Glutamatergic neuron (in vitro differentiated cells): ENCODE measurements at regions not wholly inside any gene's neighbourhood (a gene's known extent, or its start where the extent isn't known, plus 50 kb on each side); places are given as distances from the start of the nearest gene placed in this dataset.

Experiments used
- DNase-seq: peaks from one replicate; pipeline ENCODE4 v3.0.0; 2022
- H3K27ac Mint-ChIP-seq: one replicate; pipeline ENCODE4 v1.8.0; 2020; ENCODE audit warnings: mild to moderate bottlenecking, mixed read lengths, inconsistent platforms; ENCODE audit not compliant: unreplicated experiment
- H3K27me3 Mint-ChIP-seq: one replicate; pipeline ENCODE4 v1.8.0; 2020; ENCODE audit warnings: mild to moderate bottlenecking, moderate library complexity, mixed read lengths, inconsistent platforms; ENCODE audit not compliant: unreplicated experiment
- H3K36me3 Mint-ChIP-seq: one replicate; pipeline ENCODE4 v1.8.0; 2020; ENCODE audit warnings: mild to moderate bottlenecking, mixed read lengths, inconsistent platforms; ENCODE audit not compliant: unreplicated experiment
- H3K4me1 Mint-ChIP-seq: one replicate; pipeline ENCODE4 v1.8.0; 2020; ENCODE audit warnings: mild to moderate bottlenecking, low read depth, mixed read lengths, inconsistent platforms; ENCODE audit not compliant: unreplicated experiment
- H3K4me3 Mint-ChIP-seq: one replicate; pipeline ENCODE4 v1.8.0; 2020; ENCODE audit warnings: mild to moderate bottlenecking, mixed read lengths, inconsistent platforms; ENCODE audit not compliant: unreplicated experiment
- H3K9me3 Mint-ChIP-seq: one replicate; pipeline ENCODE4 v1.8.0; 2020; ENCODE audit warnings: mild to moderate bottlenecking, moderate library complexity, mixed read lengths, inconsistent platforms; ENCODE audit not compliant: unreplicated experiment
- CTCF ChIP-seq: fragments of 200-600 bp; sonication (generic); IDR thresholded peaks from one replicate; pipeline ENCODE4 v1.5.0; 2021; ENCODE audit not compliant: partially characterized antibody, unreplicated experiment

- no peak for TF ChIP-seq CTCF
- H3K4me3 Mint-ChIP-seq: no peak overlapping the region
- no peaks in the 10 kb centered on the region for H3K27me3 Mint-ChIP-seq
- peaks cover 3% of the 10 kb centered on the region for H3K9me3 Mint-ChIP-seq
- H3K4me1 Mint-ChIP-seq: peaks cover 6% of the 10 kb centered on the region
- H3K27ac Mint-ChIP-seq: no peak overlapping the region
- no peak for DNase-seq
- no peaks in the 10 kb centered on the region for H3K36me3 Mint-ChIP-seq
Observed at GRCh38 chr11:112885744-112886433, 75.3 kb upstream of the NCAM1 start.

- Mint-ChIP-seq H3K4me3 (no peak overlapping the region), H3K9me3 (peaks cover 1% of the 10 kb centered on the region), H3K27me3 (no peaks in the 10 kb centered on the region), H3K4me1 (peaks cover 4% of the 10 kb centered on the region), H3K36me3 (no peaks in the 10 kb centered on the region), H3K27ac (no peak overlapping the region)
- TF ChIP-seq CTCF: no peak
- no peak for DNase-seq
Observed at GRCh38 chr11:112886434-112887370, 74.5 kb upstream of the NCAM1 start.

GRCh38 chr11:112889446-112889845 is 71.8 kb upstream of the NCAM1 start:
- DNase-seq: no peak
- no peaks in the 10 kb centered on the region for H3K4me1 Mint-ChIP-seq
- peaks cover 1% of the 10 kb centered on the region for H3K9me3 Mint-ChIP-seq
- no peaks in the 10 kb centered on the region for H3K27me3 Mint-ChIP-seq
- TF ChIP-seq CTCF: no peak
- no peak overlapping the region for H3K27ac Mint-ChIP-seq
- no peak overlapping the region for H3K4me3 Mint-ChIP-seq
- H3K36me3 Mint-ChIP-seq: no peaks in the 10 kb centered on the region

- no peak for TF ChIP-seq CTCF
Observed at GRCh38 chr11:112899235-112900006, 61.8 kb upstream of the NCAM1 start.

More at GRCh38 chr11:112899235-112900006, 61.8 kb upstream of the NCAM1 start:
- H3K27ac Mint-ChIP-seq: no peak overlapping the region
- DNase-seq: no peak
- H3K36me3 Mint-ChIP-seq: peaks cover 7% of the 10 kb centered on the region
- no peaks in the 10 kb centered on the region for H3K27me3 Mint-ChIP-seq
- H3K4me3 Mint-ChIP-seq: no peak overlapping the region
- no peaks in the 10 kb centered on the region for H3K9me3 Mint-ChIP-seq
- peaks cover 13% of the 10 kb centered on the region for H3K4me1 Mint-ChIP-seq
